Stimulated activated CD4-positive, alpha-beta T cell treated with anti-CD3 and anti-CD28 coated beads, TNF-alpha, amount 100 ng/mL, for 1 hour (primary cell): ENCODE measurements at regions not wholly inside any gene's neighbourhood (a gene's known extent, or its start where the extent isn't known, plus 50 kb on each side); places are given as distances from the start of the nearest gene placed in this dataset.

Experiments used
- DNase-seq, 3 donors: peaks; one replicate each; pipeline ENCODE4 v3.0.0-alpha.2; 2020; ENCODE audit warnings: low read depth in 3 of 3, low spot score in 1 of 3

GRCh38 chr2:16303761-16304160 is 361.9 kb downstream of the CYRIA start:
- DNase-seq: no peak

- DNase-seq: no peak
Measured at GRCh38 chr2:16303273-16303577, 362.4 kb downstream of the CYRIA start.

GRCh38 chr2:16302431-16303272 is 362.3 kb downstream of the MYCN start:
- DNase-seq: no peak

GRCh38 chr2:16301961-16302360 is 361.6 kb downstream of the MYCN start:
- no peak for DNase-seq

GRCh38 chr2:16298866-16299265 is 358.5 kb downstream of the MYCN start:
- no peak for DNase-seq

GRCh38 chr2:16296331-16297250 is 356.2 kb downstream of the MYCN start:
- DNase-seq: no peak

- no peak for DNase-seq
Measured at GRCh38 chr2:16296038-16296290, 355.6 kb downstream of the MYCN start.

- DNase-seq: no peak
Measured at GRCh38 chr2:16294791-16295190, 354.4 kb downstream of the MYCN start.

- no peak for DNase-seq
Measured at GRCh38 chr2:16293871-16294270, 353.5 kb downstream of the MYCN start.

GRCh38 chr2:16293398-16293797 is 353.0 kb downstream of the MYCN start:
- no peak for DNase-seq

GRCh38 chr2:16291731-16292550 is 351.6 kb downstream of the MYCN start:
- DNase-seq: no peak

GRCh38 chr2:16291226-16291625 is 350.9 kb downstream of the MYCN start:
- DNase-seq: no peak

GRCh38 chr2:16290311-16291020 is 350.1 kb downstream of the MYCN start:
- no peak for DNase-seq

GRCh38 chr2:16288371-16289112 is 348.2 kb downstream of the MYCN start:
- no peak for DNase-seq

- DNase-seq: no peak
Measured at GRCh38 chr2:16287831-16288230, 347.5 kb downstream of the MYCN start.

GRCh38 chr2:16287281-16287680 is 346.9 kb downstream of the MYCN start:
- DNase-seq: no peak

- no peak for DNase-seq
Measured at GRCh38 chr2:16285813-16286510, 345.6 kb downstream of the MYCN start.

GRCh38 chr2:16284941-16285625 is 344.7 kb downstream of the MYCN start:
- no peak for DNase-seq
